ENCODE measurements at regions not wholly inside any gene's neighbourhood (a gene's known extent, or its start where the extent isn't known, plus 50 kb on each side); places are given as distances from the start of the nearest gene placed in this dataset.

DNA sequence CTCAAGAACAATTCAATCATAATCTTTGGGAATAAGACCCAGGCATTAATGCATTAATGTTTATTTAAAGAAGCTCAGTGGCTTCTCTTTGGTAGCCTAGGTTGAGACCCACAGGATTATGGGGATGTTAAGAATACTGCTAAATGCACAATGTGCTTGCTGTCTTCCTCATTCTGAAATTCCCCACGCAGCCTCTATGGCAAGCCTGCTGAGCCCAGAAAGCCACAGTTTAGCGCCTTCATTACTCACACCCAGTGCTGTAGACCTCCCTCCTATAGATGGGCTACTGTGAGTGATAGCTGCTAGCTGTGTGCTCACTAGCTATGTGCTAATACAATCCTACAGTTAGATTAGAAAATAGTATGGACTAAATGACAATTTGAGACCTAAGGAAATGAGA is 90.6 kb downstream of the TNFSF13B start:
- Histone ChIP-seq H3T11ph (ENCODE audit: low read length) (no peak overlapping the region), H2BK20ac (ENCODE audit: low read depth, low read length, poor library complexity, severe bottlenecking) (no peak overlapping the region), H3K56ac (ENCODE audit: insufficient read length, low read depth, low read length) (no peak overlapping the region), H4K8ac (replicated peaks; ENCODE audit: insufficient read length, low read depth, low read length) (no peak overlapping the region), H2BK120ac (ENCODE audit: low read depth, low read length, poor library complexity, severe bottlenecking) (no peak overlapping the region), H4K91ac (ENCODE audit: insufficient read length, low read depth, low read length) (no peak overlapping the region), H3K4me2 (ENCODE audit: insufficient read depth, insufficient read length, low read length) (no peak overlapping the region), H3K4me1 (ENCODE audit: insufficient read depth, low read length) (peaks cover 5% of the 10 kb centered on the region; the same call in 1 of the 2 replicates), H3K79me1 (ENCODE audit: insufficient read depth, low read depth, low read length, poor library complexity, severe bottlenecking) (no peaks in the 10 kb centered on the region), H3K18ac (ENCODE audit: insufficient read length, low read depth, low read length) (no peak overlapping the region), H2BK12ac (ENCODE audit: insufficient read length, low read depth, low read length) (no peak overlapping the region), H3K23me2 (ENCODE audit: insufficient read length, low read depth, low read length, poor library complexity, severe bottlenecking) (no peaks in the 10 kb centered on the region), H2BK5ac (ENCODE audit: insufficient read length, low read length) (no peak overlapping the region), H4K20me1 (ENCODE audit: control insufficient read depth, insufficient read depth, insufficient read length) (no peaks in the 10 kb centered on the region), H2BK15ac (ENCODE audit: low read depth, low read length) (no peak overlapping the region), H3K79me2 (ENCODE audit: insufficient read depth, low read length) (no peaks in the 10 kb centered on the region), H2AK5ac (ENCODE audit: insufficient read length, low read length) (no peak overlapping the region), H2AFZ (ENCODE audit: low read length) (no peak overlapping the region), H3K27me3 (ENCODE audit: insufficient read depth, low read length) (no peaks in the 10 kb centered on the region), H4K5ac (ENCODE audit: insufficient read length, low read depth, low read length) (no peak overlapping the region), H3K23ac (ENCODE audit: insufficient read length, low read depth, low read length) (no peak overlapping the region), H3K14ac (ENCODE audit: insufficient read depth, low read length) (no peak overlapping the region), H3K4ac (ENCODE audit: low read depth, low read length) (no peak overlapping the region), H3K27ac (ENCODE audit: insufficient read length, low read depth, low read length) (no peak overlapping the region), H3K9me3 (ENCODE audit: control insufficient read depth, low read depth, low read length) (no peaks in the 10 kb centered on the region), H3K9ac (ENCODE audit: extremely low read depth, insufficient read length, low read length) (no peak overlapping the region)
- H3K27ac Mint-ChIP-seq, result no peak overlapping the region
- H3K27me3 Mint-ChIP-seq (ENCODE audit: low read depth), result no peaks in the 10 kb centered on the region
- no peak for DNase-seq
- H3K9me3 Mint-ChIP-seq, result no peaks in the 10 kb centered on the region
- H3K36me3 Mint-ChIP-seq (ENCODE audit: insufficient read depth in 1 of 3, low read depth in 3 of 3), result no peaks in the 10 kb centered on the region
- H3K4me1 Mint-ChIP-seq, result peaks cover 5 to 9% of the 10 kb centered on the region in 2 experiments
- no peak overlapping the region for H3K4me3 Mint-ChIP-seq
- TF ChIP-seq, protein P1, sequence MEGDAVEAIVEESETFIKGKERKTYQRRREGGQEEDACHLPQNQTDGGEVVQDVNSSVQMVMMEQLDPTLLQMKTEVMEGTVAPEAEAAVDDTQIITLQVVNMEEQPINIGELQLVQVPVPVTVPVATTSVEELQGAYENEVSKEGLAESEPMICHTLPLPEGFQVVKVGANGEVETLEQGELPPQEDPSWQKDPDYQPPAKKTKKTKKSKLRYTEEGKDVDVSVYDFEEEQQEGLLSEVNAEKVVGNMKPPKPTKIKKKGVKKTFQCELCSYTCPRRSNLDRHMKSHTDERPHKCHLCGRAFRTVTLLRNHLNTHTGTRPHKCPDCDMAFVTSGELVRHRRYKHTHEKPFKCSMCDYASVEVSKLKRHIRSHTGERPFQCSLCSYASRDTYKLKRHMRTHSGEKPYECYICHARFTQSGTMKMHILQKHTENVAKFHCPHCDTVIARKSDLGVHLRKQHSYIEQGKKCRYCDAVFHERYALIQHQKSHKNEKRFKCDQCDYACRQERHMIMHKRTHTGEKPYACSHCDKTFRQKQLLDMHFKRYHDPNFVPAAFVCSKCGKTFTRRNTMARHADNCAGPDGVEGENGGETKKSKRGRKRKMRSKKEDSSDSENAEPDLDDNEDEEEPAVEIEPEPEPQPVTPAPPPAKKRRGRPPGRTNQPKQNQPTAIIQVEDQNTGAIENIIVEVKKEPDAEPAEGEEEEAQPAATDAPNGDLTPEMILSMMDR (conservative IDR thresholded peaks at IDR 0.05), result no peak
- no CpG with 5 or more reads among the region's 2 CpGs for WGBS (ENCODE audit: extremely low coverage, insufficient read length, low lambda C conversion rate)
